ENCODE measurements at regions not wholly inside any gene's neighbourhood (a gene's known extent, or its start where the extent isn't known, plus 50 kb on each side); places are given as distances from the start of the nearest gene placed in this dataset.
"Not testable (repeated sequence)": the region's sequence is repeated elsewhere in the genome, so short reads cannot be mapped to it uniquely, and the experiment has no call there.

GRCh38 chr9:101878734-101879133 is 140.3 kb upstream of the GRIN3A start:
- no peak for DNase-seq (ENCODE audit: low read depth, low spot score)

DNA sequence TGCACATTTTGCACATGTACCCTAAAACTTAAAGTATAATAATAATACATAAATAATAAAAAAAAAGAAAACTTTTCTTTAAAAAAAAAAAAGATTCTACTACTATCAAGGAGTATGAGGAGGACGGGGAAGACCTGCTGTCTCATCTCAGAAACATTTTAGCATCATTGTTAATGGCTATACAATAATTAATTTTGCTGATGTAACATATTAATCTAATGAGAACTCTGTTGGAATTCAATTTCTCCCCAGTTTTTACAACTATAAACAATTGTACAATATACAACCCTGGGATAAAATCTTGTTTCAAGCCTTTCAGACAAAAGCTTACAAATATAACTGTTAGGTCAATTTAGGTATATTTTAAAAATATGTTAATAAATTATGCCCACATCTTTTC is 139.0 kb upstream of the GRIN3A start:
- no peak for DNase-seq (ENCODE audit: low read depth, low spot score)

GRCh38 chr9:101861472-101861871 is 123.0 kb upstream of the GRIN3A start:
- no peak for DNase-seq (ENCODE audit: low read depth, low spot score)

GRCh38 chr9:101860920-101861319 is 122.5 kb upstream of the GRIN3A start:
- DNase-seq (ENCODE audit: low read depth, low spot score): no peak

DNA sequence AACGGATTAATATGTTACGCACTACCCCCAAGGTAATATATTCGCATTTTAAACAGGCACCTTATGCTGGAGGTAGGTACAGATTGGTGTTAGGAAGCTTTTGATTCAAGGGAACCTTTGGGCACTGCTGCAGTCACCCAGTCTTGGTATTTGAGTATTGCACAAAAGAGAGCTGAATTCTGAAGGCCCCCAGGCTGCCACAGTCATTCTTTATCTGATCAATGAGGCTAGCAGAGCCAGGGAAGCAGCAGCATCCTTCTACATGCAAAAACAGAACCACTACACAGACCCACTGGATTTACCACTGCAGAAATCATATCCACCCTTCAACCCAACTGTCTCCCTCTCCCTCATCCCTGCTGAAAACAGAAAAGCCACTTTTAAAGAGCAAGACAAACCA is 121.2 kb upstream of the GRIN3A start:
- DNase-seq (ENCODE audit: low read depth, low spot score): no peak

DNA sequence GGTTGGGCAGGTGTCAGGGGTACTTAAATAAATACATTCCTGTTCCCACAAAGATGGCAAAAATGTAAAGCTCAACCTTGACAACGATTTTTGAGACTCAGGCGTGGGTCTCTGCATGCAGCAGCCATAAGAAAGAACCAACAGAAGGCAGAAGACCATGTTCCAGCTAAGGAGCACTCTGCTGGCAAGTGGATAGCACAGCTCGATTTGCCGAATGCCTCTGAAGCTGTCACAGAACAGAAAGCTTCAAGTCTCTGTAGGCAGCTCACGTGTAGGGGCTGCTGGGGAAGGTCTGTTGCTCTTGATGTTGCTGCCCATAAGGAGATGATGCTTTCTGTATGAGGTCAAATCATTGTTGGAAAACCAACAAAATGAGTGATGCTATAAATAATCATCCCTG is 119.6 kb upstream of the GRIN3A start:
- no peak for DNase-seq (ENCODE audit: low read depth, low spot score)

DNA sequence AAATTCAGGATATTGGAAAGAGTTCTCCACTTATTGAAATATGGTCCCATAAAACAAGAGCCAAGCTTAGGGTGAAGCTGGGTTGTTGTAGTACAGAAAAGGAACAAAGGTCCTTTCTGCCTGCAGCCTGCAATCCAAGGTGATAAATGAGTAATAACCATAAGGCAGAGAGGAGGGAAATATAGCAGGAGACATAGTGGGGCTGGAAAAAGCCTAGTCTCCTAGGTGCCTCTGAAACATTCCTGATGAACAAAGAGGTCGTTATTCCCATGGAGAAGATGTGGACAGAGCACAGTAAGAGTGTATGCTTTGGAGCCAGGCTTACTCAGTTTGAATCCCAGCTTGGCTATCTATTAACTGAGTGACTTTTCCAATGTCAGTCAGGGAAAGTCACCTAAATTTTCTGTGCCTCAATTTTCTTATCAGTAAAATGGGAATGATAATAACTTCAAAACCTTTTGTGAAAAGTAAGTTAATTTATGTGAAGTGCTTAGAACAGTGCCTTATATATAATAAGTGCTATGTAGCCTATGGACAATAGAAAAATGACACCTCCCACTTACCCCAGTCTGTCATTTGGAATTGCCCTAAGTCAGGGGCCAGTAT is 110.8 kb upstream of the GRIN3A start:
- no peak for DNase-seq (ENCODE audit: low read depth, low spot score)

DNA sequence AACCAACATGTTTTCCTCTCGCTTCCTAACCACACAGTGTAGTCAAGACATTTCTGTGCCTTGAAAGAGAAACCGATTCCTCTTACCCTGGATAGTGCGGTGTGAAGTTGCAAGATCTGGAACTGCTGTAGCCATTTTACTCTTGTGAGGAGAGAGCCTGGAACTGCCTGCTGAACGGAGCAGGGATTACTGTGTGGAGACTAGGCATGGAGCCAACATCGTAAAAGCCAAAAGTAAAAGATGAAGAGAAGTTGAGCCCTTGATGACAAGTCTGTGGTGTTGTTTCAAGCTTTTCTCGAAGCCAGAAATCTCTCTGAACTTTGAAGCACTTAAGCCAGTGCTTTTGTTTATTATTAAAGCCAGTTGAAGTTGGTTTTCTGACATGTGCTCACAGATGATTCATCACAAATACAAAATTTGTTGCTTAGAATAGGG is 110.1 kb upstream of the GRIN3A start:
- peak; percentile 16 for DNase-seq (ENCODE audit: low read depth, low spot score)

DNA sequence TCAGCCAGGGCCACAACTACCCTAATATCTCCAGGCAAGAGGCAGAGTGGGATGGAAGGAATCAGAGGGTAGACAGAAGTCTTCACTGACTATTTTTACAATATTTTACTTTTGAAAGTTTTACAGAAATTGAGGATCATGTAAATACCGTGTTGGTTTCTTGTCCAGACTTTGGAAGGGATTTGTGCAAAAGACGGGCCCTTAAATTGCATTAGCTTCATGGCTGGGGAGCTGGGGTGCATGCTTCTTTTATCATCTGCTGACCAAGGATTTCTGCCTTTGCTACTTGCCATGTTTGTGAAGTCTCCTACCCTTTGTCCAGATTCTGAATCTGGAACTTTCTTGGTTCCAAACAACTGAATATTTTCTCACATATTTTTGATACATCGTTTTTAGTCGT is 107.7 kb upstream of the GRIN3A start:
- no peak for DNase-seq (ENCODE audit: low read depth, low spot score)

DNA sequence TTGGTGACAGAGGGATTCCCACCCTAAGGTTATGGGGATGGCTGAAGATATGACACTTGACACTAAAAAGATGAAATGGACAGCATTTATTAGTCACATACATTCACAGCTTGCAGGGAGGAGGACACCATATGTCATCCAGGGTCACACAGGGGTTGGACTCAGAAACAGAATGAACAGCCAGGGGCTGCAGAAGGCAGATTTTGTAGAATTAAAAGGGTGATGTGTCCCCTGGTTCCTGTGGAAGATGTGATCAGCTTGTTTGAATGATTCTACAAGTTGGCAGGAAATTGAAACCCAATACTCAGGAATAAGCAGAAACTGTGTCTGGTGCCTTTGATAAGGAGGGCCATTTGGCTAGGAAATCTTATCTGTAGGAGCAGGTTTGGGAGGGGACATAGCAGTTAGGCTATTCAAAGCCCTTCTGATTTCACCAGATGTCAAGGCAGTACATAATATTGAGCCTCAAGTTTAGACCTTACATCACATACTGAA is 102.3 kb upstream of the GRIN3A start:
- no peak for DNase-seq (ENCODE audit: low read depth, low spot score)

DNA sequence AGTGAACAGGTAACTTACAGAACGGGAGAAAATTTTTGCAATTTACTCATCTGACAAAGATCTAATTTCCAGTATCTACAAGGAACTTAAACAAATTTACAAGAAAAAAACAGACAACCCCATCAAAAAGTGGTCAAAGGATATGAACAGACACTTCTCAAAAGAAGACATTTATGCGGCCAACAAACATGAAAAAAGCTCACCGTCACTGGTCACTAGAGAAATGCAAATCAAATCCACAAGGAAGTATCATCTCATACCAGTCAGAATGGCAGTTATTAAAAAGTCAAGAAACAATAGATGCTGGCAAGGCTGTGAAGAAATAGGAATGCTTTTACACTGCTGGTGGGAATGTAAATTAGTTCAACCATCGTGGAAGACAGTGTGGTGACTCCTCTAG is 100.5 kb upstream of the GRIN3A start:
- not testable (repeated sequence) for DNase-seq (ENCODE audit: low read depth, low spot score)

DNA sequence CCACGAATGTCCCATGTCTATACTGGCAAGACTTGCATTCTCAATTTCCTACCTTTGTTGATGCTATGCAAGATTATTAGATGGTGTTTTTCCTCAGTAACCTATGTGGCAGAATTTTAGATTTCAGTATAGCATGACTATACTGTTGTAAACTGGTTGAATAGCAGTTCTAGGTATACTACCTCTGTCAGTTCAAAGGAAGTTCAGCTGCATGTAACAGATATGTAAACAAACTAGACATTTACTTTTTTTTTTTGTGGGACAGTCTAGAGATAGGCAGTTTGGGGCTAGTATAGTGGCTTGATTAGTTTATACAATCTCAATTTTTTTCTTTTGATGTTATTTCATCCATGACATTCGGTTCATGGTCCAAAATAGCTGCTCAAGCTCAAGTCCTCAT is 97.6 kb upstream of the GRIN3A start:
- DNase-seq (ENCODE audit: low read depth, low spot score): no peak

DNA sequence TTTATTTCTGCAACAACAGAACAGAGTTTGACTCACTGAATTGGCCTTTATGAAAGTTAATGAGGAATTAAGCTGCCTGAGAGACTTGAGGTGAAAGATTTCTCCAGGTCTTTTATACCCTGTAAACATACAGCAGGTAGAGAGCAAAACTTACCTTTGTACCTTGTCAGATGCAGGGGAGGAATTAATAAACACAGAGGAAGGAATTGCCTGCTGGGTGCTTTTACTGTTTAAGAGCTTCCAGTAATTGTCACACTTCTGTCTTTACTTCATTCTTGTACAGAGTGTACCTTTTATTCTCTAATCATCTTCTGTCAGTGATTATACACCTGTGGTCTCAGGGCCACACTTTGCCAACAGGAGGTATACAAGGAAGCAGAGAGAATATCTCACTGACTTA is 94.0 kb upstream of the GRIN3A start:
- DNase-seq (ENCODE audit: low read depth, low spot score): no peak

DNA sequence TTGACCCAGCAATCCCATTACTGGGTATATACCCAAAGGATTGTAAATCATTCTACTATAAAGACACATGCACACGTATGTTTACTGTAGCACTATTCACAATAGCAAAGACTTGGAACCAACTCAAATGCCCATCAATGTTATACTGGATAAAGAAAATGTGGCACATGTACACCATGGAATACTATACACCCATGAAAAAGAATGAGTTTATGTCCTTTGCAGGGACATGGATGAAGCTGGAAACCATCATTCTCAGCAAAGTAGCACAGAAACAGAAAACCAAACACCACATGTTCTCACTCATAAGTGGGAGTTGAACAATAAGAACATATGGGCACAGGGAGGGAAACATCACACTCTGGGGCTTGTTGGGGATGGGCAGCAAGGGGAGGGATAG is 83.0 kb upstream of the GRIN3A start:
- DNase-seq (ENCODE audit: low read depth, low spot score): not testable (repeated sequence)

DNA sequence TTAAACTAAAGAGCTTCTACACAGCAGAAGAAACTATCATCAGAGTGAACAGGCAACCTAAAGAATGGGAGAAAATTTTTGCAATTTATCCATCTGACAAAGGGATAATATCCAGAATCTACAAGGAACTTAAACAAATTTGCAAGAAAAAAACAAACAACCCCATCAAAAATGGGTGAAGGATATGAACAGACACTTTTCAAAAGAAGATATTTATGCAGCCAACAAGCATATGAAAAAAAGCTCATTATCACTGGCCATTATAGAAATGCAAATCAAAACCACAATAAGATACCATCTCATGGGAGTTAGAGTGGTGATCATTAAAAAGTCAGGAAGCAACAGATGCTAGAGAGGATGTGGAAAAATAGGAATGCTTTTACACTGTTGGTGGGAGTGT is 82.5 kb upstream of the GRIN3A start:
- DNase-seq (ENCODE audit: low read depth, low spot score): not testable (repeated sequence)

GRCh38 chr9:101814064-101814463 is 75.6 kb upstream of the GRIN3A start:
- no peak for DNase-seq (ENCODE audit: low read depth, low spot score)

- not testable (repeated sequence) for DNase-seq (ENCODE audit: low read depth, low spot score)
These were observed 69.4 kb upstream of the GRIN3A start for GRCh38 chr9:101807879-101808278.

DNA sequence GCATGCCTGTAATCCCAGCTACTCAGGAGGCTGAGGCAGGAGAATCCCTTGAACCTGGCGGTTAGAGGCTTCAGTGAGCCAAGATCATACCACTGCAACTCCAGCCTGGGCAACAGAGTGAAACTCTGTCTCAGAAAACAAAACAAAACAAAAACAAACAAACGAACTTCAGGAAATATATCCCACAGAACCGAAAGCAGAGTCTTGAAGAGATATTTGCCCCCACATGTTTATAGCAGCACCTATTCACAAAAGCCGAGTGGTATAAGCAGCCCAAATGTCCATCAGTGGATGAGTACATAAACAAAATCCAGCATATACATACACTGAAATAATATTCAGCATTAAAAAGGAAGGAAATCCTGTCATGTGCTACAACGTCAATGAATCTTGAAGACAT is 57.6 kb upstream of the GRIN3A start:
- DNase-seq (ENCODE audit: low read depth, low spot score): no peak

GRCh38 chr9:101795147-101795546 is 56.7 kb upstream of the GRIN3A start:
- DNase-seq (ENCODE audit: low read depth, low spot score): no peak

- DNase-seq (ENCODE audit: low read depth, low spot score): no peak
These were observed 54.0 kb upstream of the GRIN3A start for GRCh38 chr9:101792475-101792874.

GRCh38 chr9:101791938-101792337 is 53.5 kb upstream of the GRIN3A start:
- DNase-seq (ENCODE audit: low read depth, low spot score): peak; percentile 1

DNA sequence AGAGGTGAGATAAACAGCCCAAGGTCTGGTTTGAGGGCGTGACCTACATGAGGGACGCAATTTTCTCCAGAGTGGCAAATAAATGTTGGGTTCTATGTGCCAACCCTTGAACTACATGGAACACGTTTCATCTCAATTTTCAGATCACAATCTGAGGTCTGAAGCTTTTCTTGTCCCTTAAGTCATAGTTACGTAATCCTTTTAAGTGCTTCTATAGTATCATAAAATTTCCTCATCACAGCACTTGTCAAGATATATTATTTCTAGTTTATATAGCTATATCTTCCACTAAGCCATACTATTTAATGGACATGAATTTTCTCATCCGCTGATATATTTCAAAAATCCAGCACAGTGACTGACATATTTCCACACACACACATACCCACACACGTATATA is 53.1 kb upstream of the GRIN3A start:
- no peak for DNase-seq (ENCODE audit: low read depth, low spot score)
